Natural killer cell (primary cell): ENCODE measurements at regions not wholly inside any gene's neighbourhood (a gene's known extent, or its start where the extent isn't known, plus 50 kb on each side); places are given as distances from the start of the nearest gene placed in this dataset.
A peak's percentile ranks its signal among the peaks of the same experiment; 100 is the strongest.

Source experiments
- ATAC-seq, 3 donors: fragments of 150-1000 bp in 2 of 3; fragments of 200-7000 bp in 1 of 3; cut with Tn5 transposase; 1 replicate in 1 of 3; 2 replicates in 2 of 3; pipeline ENCODE4 v1.10.0; 2021; ENCODE audit warnings: mild to moderate bottlenecking in 2 of 3, moderate library complexity in 2 of 3
- DNase-seq, 2 donors: peaks; one replicate each; pipeline versions ENCODE4 v3.0.0 to v3.0.0-alpha.2; 2013 to 2021; ENCODE audit warnings: mixed read lengths in 1 of 2
- H3K27ac ChIP-seq: one replicate; pipeline ENCODE4 v1.5.1; 2013; ENCODE audit warnings: mild to moderate bottlenecking, low read length
- H3K27me3 ChIP-seq: one replicate; pipeline ENCODE4 v1.6.1; 2013; ENCODE audit warnings: low read length; ENCODE audit not compliant: control insufficient read depth, insufficient read depth
- H3K36me3 ChIP-seq: one replicate; pipeline ENCODE4 v1.6.1; 2013; ENCODE audit warnings: low read length; ENCODE audit not compliant: control insufficient read depth, insufficient read depth
- H3K4me1 ChIP-seq: one replicate; pipeline ENCODE4 v1.6.1; 2013; ENCODE audit warnings: low read length; ENCODE audit not compliant: control insufficient read depth, insufficient read depth
- H3K4me3 ChIP-seq: one replicate; pipeline ENCODE4 v1.5.1; 2013; ENCODE audit warnings: low read length
- H3K9me3 ChIP-seq: one replicate; pipeline ENCODE4 v1.6.1; 2013; ENCODE audit warnings: low read length; ENCODE audit not compliant: control insufficient read depth, insufficient read depth
- H3K27ac Mint-ChIP-seq, 2 donors: one replicate each; pipeline ENCODE4 v1.8.0; 2022; ENCODE audit warnings: mild to moderate bottlenecking in 2 of 2, mixed read lengths in 2 of 2, moderate library complexity in 1 of 2
- H3K27me3 Mint-ChIP-seq, 2 donors: one replicate each; pipeline ENCODE4 v1.8.0; 2022; ENCODE audit warnings: low read depth in 2 of 2, mixed read lengths in 2 of 2
- H3K36me3 Mint-ChIP-seq: one replicate; pipeline ENCODE4 v1.8.0; 2022; ENCODE audit warnings: mixed read lengths
- H3K4me1 Mint-ChIP-seq, 2 donors: one replicate each; pipeline ENCODE4 v1.8.0; 2022; ENCODE audit warnings: mixed read lengths in 2 of 2
- H3K4me3 Mint-ChIP-seq: one replicate; pipeline ENCODE4 v1.8.0; 2022; ENCODE audit warnings: mild to moderate bottlenecking, moderate library complexity, mixed read lengths
- H3K9me3 Mint-ChIP-seq, 2 donors: one replicate each; pipeline ENCODE4 v1.8.0; 2022; ENCODE audit warnings: mixed read lengths in 2 of 2
- WGBS: methylation state at CpG from one replicate; pipeline ENCODE4 v1.1.7; 2013; ENCODE audit warnings: missing lambda C conversion rate; ENCODE audit not compliant: insufficient coverage; 5-methylcytosine and 5-hydroxymethylcytosine counted together
- intact Hi-C: fragments of 100-400 bp; cut with micrococcal nuclease; formaldehyde crosslinking; loops from one replicate; pipeline ENCODE4 v1.14.2; 2022
- TF ChIP-seq, protein P1 (sequence below): fragments of 200-600 bp; IDR thresholded peaks from one replicate; pipeline ENCODE4 v1.8.0; 2022; ENCODE audit warnings: antibody characterized with exemption

DNA sequence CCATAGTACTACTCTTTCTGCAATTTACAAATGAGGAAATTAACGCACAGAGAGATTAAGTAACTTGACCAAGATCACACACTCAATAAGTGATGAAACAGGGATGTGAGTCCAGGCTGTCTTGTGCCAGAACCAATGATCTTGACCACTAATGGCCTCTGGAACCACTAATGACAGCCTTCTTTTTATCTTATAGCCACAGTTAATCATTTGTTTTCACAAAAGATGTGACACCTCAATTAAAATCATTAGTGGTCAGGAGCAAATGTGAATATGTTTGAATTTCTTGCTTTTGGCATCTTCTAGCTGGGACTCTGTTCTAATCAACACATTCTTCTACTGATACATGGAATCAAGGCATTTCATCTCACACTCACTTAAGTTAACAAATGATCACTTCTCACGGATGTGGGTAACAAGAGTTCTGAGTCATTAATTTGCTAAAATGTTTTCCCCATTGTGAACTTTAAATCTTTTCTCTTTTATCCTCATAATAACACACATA lies 102.7 kb upstream of the CD180 start:
- intact Hi-C loops = loop anchor here (5.0 kb wide), 1 partner anchor 213 kb away; no protein-coding TSS in a partner anchor
- ATAC-seq = peak; percentile 54 to 76 (median 73)
- H3K9me3 ChIP-seq = no peaks in the 10 kb centered on the region
- Mint-ChIP-seq H3K27me3 (peaks cover 8 to 9% of the 10 kb centered on the region in 2 donors), H3K4me3 (no peak overlapping the region), H3K27ac (peak overlapping the region in 1 of 2 donors; percentile 58), H3K36me3 (no peaks in the 10 kb centered on the region), H3K9me3 (no peaks in the 10 kb centered on the region), H3K4me1 (peaks cover 17 to 50% of the 10 kb centered on the region in 2 donors)
- H3K27me3 ChIP-seq = no peaks in the 10 kb centered on the region
- no peak overlapping the region for H3K4me3 ChIP-seq
- no peaks in the 10 kb centered on the region for H3K4me1 ChIP-seq
- H3K27ac ChIP-seq = no peak overlapping the region
- 86% methylated on average over 1 of the region's 2 CpGs for WGBS
- no peak for DNase-seq
- TF ChIP-seq, protein P1, sequence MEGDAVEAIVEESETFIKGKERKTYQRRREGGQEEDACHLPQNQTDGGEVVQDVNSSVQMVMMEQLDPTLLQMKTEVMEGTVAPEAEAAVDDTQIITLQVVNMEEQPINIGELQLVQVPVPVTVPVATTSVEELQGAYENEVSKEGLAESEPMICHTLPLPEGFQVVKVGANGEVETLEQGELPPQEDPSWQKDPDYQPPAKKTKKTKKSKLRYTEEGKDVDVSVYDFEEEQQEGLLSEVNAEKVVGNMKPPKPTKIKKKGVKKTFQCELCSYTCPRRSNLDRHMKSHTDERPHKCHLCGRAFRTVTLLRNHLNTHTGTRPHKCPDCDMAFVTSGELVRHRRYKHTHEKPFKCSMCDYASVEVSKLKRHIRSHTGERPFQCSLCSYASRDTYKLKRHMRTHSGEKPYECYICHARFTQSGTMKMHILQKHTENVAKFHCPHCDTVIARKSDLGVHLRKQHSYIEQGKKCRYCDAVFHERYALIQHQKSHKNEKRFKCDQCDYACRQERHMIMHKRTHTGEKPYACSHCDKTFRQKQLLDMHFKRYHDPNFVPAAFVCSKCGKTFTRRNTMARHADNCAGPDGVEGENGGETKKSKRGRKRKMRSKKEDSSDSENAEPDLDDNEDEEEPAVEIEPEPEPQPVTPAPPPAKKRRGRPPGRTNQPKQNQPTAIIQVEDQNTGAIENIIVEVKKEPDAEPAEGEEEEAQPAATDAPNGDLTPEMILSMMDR = no peak
- H3K36me3 ChIP-seq = no peaks in the 10 kb centered on the region

GRCh38 chr5:67297802-67298532 lies 101.4 kb upstream of the CD180 start:
- H3K9me3 Mint-ChIP-seq = no peaks in the 10 kb centered on the region

GRCh38 chr5:67297376-67297775 lies 100.8 kb upstream of the CD180 start:
- H3K4me1 Mint-ChIP-seq = peaks cover 18 to 52% of the 10 kb centered on the region in 2 donors
- intact Hi-C loops = loop anchor here (5.0 kb wide), 1 partner anchor 215 kb away; no protein-coding TSS in a partner anchor
- H3K27ac Mint-ChIP-seq = no peak overlapping the region
- no peak overlapping the region for H3K4me3 Mint-ChIP-seq
- ATAC-seq = no peak
- no peaks in the 10 kb centered on the region for H3K4me1 ChIP-seq
- 92% methylated on average over 4 of the region's 4 CpGs for WGBS
- H3K4me3 ChIP-seq = no peak overlapping the region
- H3K36me3 ChIP-seq = no peaks in the 10 kb centered on the region
- TF ChIP-seq, protein P1 = no peak
- no peak for DNase-seq
- H3K36me3 Mint-ChIP-seq = no peaks in the 10 kb centered on the region
- no peak overlapping the region for H3K27ac ChIP-seq
- H3K27me3 ChIP-seq = no peaks in the 10 kb centered on the region
- H3K9me3 Mint-ChIP-seq = no peaks in the 10 kb centered on the region
- H3K27me3 Mint-ChIP-seq = peaks cover 8 to 9% of the 10 kb centered on the region in 2 donors
- no peaks in the 10 kb centered on the region for H3K9me3 ChIP-seq

More at GRCh38 chr5:67297802-67298532, 101.4 kb upstream of the CD180 start:
- H3K27me3 Mint-ChIP-seq = peaks cover 8 to 9% of the 10 kb centered on the region in 2 donors
- H3K4me1 Mint-ChIP-seq = peaks cover 17 to 51% of the 10 kb centered on the region in 2 donors
- H3K36me3 Mint-ChIP-seq = no peaks in the 10 kb centered on the region
- 98% methylated on average over 5 of the region's 5 CpGs for WGBS
- H3K36me3 ChIP-seq = no peaks in the 10 kb centered on the region
- no peak overlapping the region for H3K27ac ChIP-seq
- TF ChIP-seq, protein P1 = no peak
- no peak overlapping the region for H3K4me3 Mint-ChIP-seq
- H3K27ac Mint-ChIP-seq = peak overlapping the region in 1 of 2 donors; percentile 0
- DNase-seq (no peak), ATAC-seq (no peak)
- no peaks in the 10 kb centered on the region for H3K4me1 ChIP-seq
- no peaks in the 10 kb centered on the region for H3K27me3 ChIP-seq
- intact Hi-C loops = loop anchor here (5.0 kb wide), 1 partner anchor 214 kb away; no protein-coding TSS in a partner anchor
- no peaks in the 10 kb centered on the region for H3K9me3 ChIP-seq
- H3K4me3 ChIP-seq = no peak overlapping the region
